ENCODE measurements at regions not wholly inside any gene's neighbourhood (a gene's known extent, or its start where the extent isn't known, plus 50 kb on each side); places are given as distances from the start of the nearest gene placed in this dataset.

- no peak for TF ChIP-seq CTCF (IDR thresholded peaks at IDR 0.05)
- TF ChIP-seq POLR2A (IDR thresholded peaks at IDR 0.05): no peak
- no peak for TF ChIP-seq EP300 (IDR thresholded peaks at IDR 0.05)
Observed at GRCh38 chr19:30237140-30237539, 135.0 kb upstream of the ZNF536 start.

Data from gastroesophageal sphincter (tissue), 3 donors.